Large intestine (tissue), 3 donors: ENCODE measurements at regions not wholly inside any gene's neighbourhood (a gene's known extent, or its start where the extent isn't known, plus 50 kb on each side); places are given as distances from the start of the nearest gene placed in this dataset.

Source experiments
- DNase-seq, 2 donors: peaks; one replicate each; pipeline versions ENCODE4 v3.0.0 to v3.0.0-alpha.2; 2013
- H3K27ac ChIP-seq: one replicate; pipeline ENCODE4 v1.5.1; 2013; ENCODE audit warnings: low read length
- H3K27me3 ChIP-seq: 2 replicates; pipeline ENCODE4 v1.6.1; 2013; ENCODE audit warnings: low read length; ENCODE audit not compliant: control insufficient read depth, insufficient read depth
- H3K36me3 ChIP-seq: 2 replicates; pipeline ENCODE4 v1.6.1; 2013; ENCODE audit warnings: low read length; ENCODE audit not compliant: control insufficient read depth, insufficient read depth
- H3K4me1 ChIP-seq: one replicate; pipeline ENCODE4 v1.6.1; 2013; ENCODE audit warnings: low read length; ENCODE audit not compliant: control insufficient read depth, insufficient read depth
- H3K4me3 ChIP-seq: one replicate; pipeline ENCODE4 v1.5.1; 2013; ENCODE audit warnings: low read length
- H3K9me3 ChIP-seq: one replicate; pipeline ENCODE4 v1.6.1; 2013; ENCODE audit warnings: mild to moderate bottlenecking, low read depth, low read length, moderate library complexity; ENCODE audit not compliant: control insufficient read depth
- WGBS: methylation state at CpG from one replicate; pipeline ENCODE4 v1.1.5; 2013; ENCODE audit warnings: low lambda C conversion rate; ENCODE audit not compliant: insufficient coverage; 5-methylcytosine and 5-hydroxymethylcytosine counted together

GRCh38 chrX:21056622-21057021, 317.6 kb upstream of the CNKSR2 start:
- no CpG with 5 or more reads among the region's 2 CpGs for WGBS
- no peak for DNase-seq
- Histone ChIP-seq H3K27ac (no peak overlapping the region), H3K4me1 (no peaks in the 10 kb centered on the region), H3K27me3 (no peaks in the 10 kb centered on the region), H3K36me3 (no peaks in the 10 kb centered on the region), H3K4me3 (no peak overlapping the region), H3K9me3 (no peaks in the 10 kb centered on the region)

- no peak overlapping the region for H3K27ac ChIP-seq
- H3K4me3 ChIP-seq, result no peak overlapping the region
- H3K9me3 ChIP-seq, result no peaks in the 10 kb centered on the region
- H3K36me3 ChIP-seq, result no peaks in the 10 kb centered on the region
- H3K27me3 ChIP-seq, result no peaks in the 10 kb centered on the region
- WGBS, result no CpG with 5 or more reads among the region's 2 CpGs
- DNase-seq, result no peak
- H3K4me1 ChIP-seq, result no peaks in the 10 kb centered on the region
Measured at GRCh38 chrX:21047034-21047455, 327.2 kb upstream of the CNKSR2 start.

GRCh38 chrX:21014326-21014725, 359.9 kb upstream of the CNKSR2 start:
- H3K27me3 ChIP-seq, result no peaks in the 10 kb centered on the region
- no peaks in the 10 kb centered on the region for H3K36me3 ChIP-seq
- H3K9me3 ChIP-seq, result no peaks in the 10 kb centered on the region
- no peak overlapping the region for H3K27ac ChIP-seq
- DNase-seq, result no peak
- H3K4me1 ChIP-seq, result no peaks in the 10 kb centered on the region
- no CpG with 5 or more reads among the region's 2 CpGs for WGBS
- H3K4me3 ChIP-seq, result no peak overlapping the region

- WGBS, result no CpG with 5 or more reads among the region's 2 CpGs
- Histone ChIP-seq H3K27ac (no peak overlapping the region), H3K4me1 (no peaks in the 10 kb centered on the region), H3K4me3 (no peak overlapping the region), H3K36me3 (no peaks in the 10 kb centered on the region), H3K27me3 (no peaks in the 10 kb centered on the region), H3K9me3 (no peaks in the 10 kb centered on the region)
- no peak for DNase-seq
Measured at GRCh38 chrX:21004835-21005234, 369.4 kb upstream of the CNKSR2 start.

- no peaks in the 10 kb centered on the region for H3K4me1 ChIP-seq
- H3K36me3 ChIP-seq, result no peaks in the 10 kb centered on the region
- no peaks in the 10 kb centered on the region for H3K9me3 ChIP-seq
- no peaks in the 10 kb centered on the region for H3K27me3 ChIP-seq
- no peak overlapping the region for H3K27ac ChIP-seq
- no peak for DNase-seq
- H3K4me3 ChIP-seq, result no peak overlapping the region
- no CpG with 5 or more reads among the region's 2 CpGs for WGBS
Measured at GRCh38 chrX:20995829-20996228, 378.4 kb upstream of the CNKSR2 start.

GRCh38 chrX:20989361-20989760, 384.9 kb upstream of the CNKSR2 start:
- Histone ChIP-seq H3K27me3 (no peaks in the 10 kb centered on the region), H3K36me3 (no peaks in the 10 kb centered on the region), H3K4me3 (no peak overlapping the region), H3K4me1 (no peaks in the 10 kb centered on the region), H3K27ac (no peak overlapping the region), H3K9me3 (no peaks in the 10 kb centered on the region)
- no peak for DNase-seq
- no CpG with 5 or more reads among the region's 3 CpGs for WGBS

- Histone ChIP-seq H3K36me3 (no peaks in the 10 kb centered on the region), H3K27me3 (no peaks in the 10 kb centered on the region), H3K4me3 (no peak overlapping the region), H3K27ac (no peak overlapping the region), H3K4me1 (no peaks in the 10 kb centered on the region), H3K9me3 (no peaks in the 10 kb centered on the region)
- WGBS, result no CpG with 5 or more reads among the region's 2 CpGs
- DNase-seq, result no peak
Measured at GRCh38 chrX:20988804-20989203, 385.4 kb upstream of the CNKSR2 start.

- Histone ChIP-seq H3K27me3 (no peaks in the 10 kb centered on the region), H3K27ac (no peak overlapping the region), H3K9me3 (no peaks in the 10 kb centered on the region), H3K4me3 (no peak overlapping the region), H3K36me3 (no peaks in the 10 kb centered on the region), H3K4me1 (no peaks in the 10 kb centered on the region)
- no peak for DNase-seq
- no CpG with 5 or more reads among the region's 3 CpGs for WGBS
Measured at GRCh38 chrX:20988118-20988517, 386.1 kb upstream of the CNKSR2 start.

- Histone ChIP-seq H3K9me3 (no peaks in the 10 kb centered on the region), H3K27ac (no peak overlapping the region), H3K4me1 (no peaks in the 10 kb centered on the region), H3K27me3 (no peaks in the 10 kb centered on the region), H3K36me3 (no peaks in the 10 kb centered on the region), H3K4me3 (no peak overlapping the region)
- no CpG with 5 or more reads among the region's 1 CpG for WGBS
- DNase-seq, result no peak
Measured at GRCh38 chrX:20980426-20980825, 393.8 kb upstream of the CNKSR2 start.

GRCh38 chrX:20974326-20974725, 399.9 kb upstream of the CNKSR2 start:
- DNase-seq, result no peak
- H3K27me3 ChIP-seq, result no peaks in the 10 kb centered on the region
- H3K9me3 ChIP-seq, result no peaks in the 10 kb centered on the region
- no peaks in the 10 kb centered on the region for H3K4me1 ChIP-seq
- no peak overlapping the region for H3K4me3 ChIP-seq
- WGBS, result no CpG with 5 or more reads among the region's 2 CpGs
- H3K27ac ChIP-seq, result no peak overlapping the region
- H3K36me3 ChIP-seq, result no peaks in the 10 kb centered on the region

GRCh38 chrX:20973038-20973437, 401.2 kb upstream of the CNKSR2 start:
- H3K4me3 ChIP-seq, result no peak overlapping the region
- DNase-seq, result no peak
- H3K9me3 ChIP-seq, result no peaks in the 10 kb centered on the region
- no peaks in the 10 kb centered on the region for H3K36me3 ChIP-seq
- WGBS, result no CpG with 5 or more reads among the region's 4 CpGs
- H3K27me3 ChIP-seq, result no peaks in the 10 kb centered on the region
- no peak overlapping the region for H3K27ac ChIP-seq
- no peaks in the 10 kb centered on the region for H3K4me1 ChIP-seq
